ENCODE measurements at regions not wholly inside any gene's neighbourhood (a gene's known extent, or its start where the extent isn't known, plus 50 kb on each side); places are given as distances from the start of the nearest gene placed in this dataset.

- DNase-seq, result no peak
Measured at GRCh38 chr12:13374793-13375192, 178.3 kb downstream of the EMP1 start.

- DNase-seq, result no peak
Measured at GRCh38 chr12:13373803-13374202, 177.3 kb downstream of the EMP1 start.

GRCh38 chr12:13373131-13373530, 176.6 kb downstream of the EMP1 start:
- DNase-seq, result no peak

GRCh38 chr12:13372386-13372785, 175.9 kb downstream of the EMP1 start:
- no peak for DNase-seq

GRCh38 chr12:13371797-13372196, 175.3 kb downstream of the EMP1 start:
- DNase-seq, result no peak

- DNase-seq, result no peak
Measured at GRCh38 chr12:13371367-13371766, 174.8 kb downstream of the EMP1 start.

- DNase-seq, result no peak
Measured at GRCh38 chr12:13369474-13370056, 173.0 kb downstream of the EMP1 start.

- no peak for DNase-seq
Measured at GRCh38 chr12:13368971-13369370, 172.4 kb downstream of the EMP1 start.

GRCh38 chr12:13368431-13368830, 171.9 kb downstream of the EMP1 start:
- DNase-seq, result no peak

GRCh38 chr12:13367973-13368372, 171.4 kb downstream of the EMP1 start:
- DNase-seq, result no peak

GRCh38 chr12:13365748-13366366, 169.3 kb downstream of the EMP1 start:
- no peak for DNase-seq

GRCh38 chr12:13362260-13362841, 165.8 kb downstream of the EMP1 start:
- DNase-seq, result no peak

GRCh38 chr12:13359636-13360035, 163.1 kb downstream of the EMP1 start:
- no peak for DNase-seq

GRCh38 chr12:13358391-13358905, 161.9 kb downstream of the EMP1 start:
- DNase-seq, result no peak

GRCh38 chr12:13350946-13351345, 154.4 kb downstream of the EMP1 start:
- no peak for DNase-seq

- no peak for DNase-seq
Measured at GRCh38 chr12:13350381-13350780, 153.9 kb downstream of the EMP1 start.

GRCh38 chr12:13348464-13348863, 151.9 kb downstream of the EMP1 start:
- no peak for DNase-seq

- DNase-seq, result no peak
Measured at GRCh38 chr12:13347241-13348043, 150.9 kb downstream of the EMP1 start.

- no peak for DNase-seq
Measured at GRCh38 chr12:13345722-13346121, 149.2 kb downstream of the EMP1 start.

GRCh38 chr12:13343375-13343774, 146.8 kb downstream of the EMP1 start:
- no peak for DNase-seq

- no peak for DNase-seq
Measured at GRCh38 chr12:13342971-13343370, 146.4 kb downstream of the EMP1 start.

GRCh38 chr12:13340149-13340548, 143.6 kb downstream of the EMP1 start:
- no peak for DNase-seq

- DNase-seq, result no peak
Measured at GRCh38 chr12:13339538-13339937, 143.0 kb downstream of the EMP1 start.

GRCh38 chr12:13339091-13339490, 142.6 kb downstream of the EMP1 start:
- DNase-seq, result no peak

Data from DMS 273 treated with DMSO at 0.1 percent for 48 hours (cell line).